ENCODE measurements at regions not wholly inside any gene's neighbourhood (a gene's known extent, or its start where the extent isn't known, plus 50 kb on each side); places are given as distances from the start of the nearest gene placed in this dataset.

GRCh38 chr22:48490500-48491411, 1336.9 kb downstream of the BRD1 start:
- TF ChIP-seq, protein P1, sequence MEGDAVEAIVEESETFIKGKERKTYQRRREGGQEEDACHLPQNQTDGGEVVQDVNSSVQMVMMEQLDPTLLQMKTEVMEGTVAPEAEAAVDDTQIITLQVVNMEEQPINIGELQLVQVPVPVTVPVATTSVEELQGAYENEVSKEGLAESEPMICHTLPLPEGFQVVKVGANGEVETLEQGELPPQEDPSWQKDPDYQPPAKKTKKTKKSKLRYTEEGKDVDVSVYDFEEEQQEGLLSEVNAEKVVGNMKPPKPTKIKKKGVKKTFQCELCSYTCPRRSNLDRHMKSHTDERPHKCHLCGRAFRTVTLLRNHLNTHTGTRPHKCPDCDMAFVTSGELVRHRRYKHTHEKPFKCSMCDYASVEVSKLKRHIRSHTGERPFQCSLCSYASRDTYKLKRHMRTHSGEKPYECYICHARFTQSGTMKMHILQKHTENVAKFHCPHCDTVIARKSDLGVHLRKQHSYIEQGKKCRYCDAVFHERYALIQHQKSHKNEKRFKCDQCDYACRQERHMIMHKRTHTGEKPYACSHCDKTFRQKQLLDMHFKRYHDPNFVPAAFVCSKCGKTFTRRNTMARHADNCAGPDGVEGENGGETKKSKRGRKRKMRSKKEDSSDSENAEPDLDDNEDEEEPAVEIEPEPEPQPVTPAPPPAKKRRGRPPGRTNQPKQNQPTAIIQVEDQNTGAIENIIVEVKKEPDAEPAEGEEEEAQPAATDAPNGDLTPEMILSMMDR (IDR thresholded peaks at IDR 0.05), result no peak
- no peak for TF ChIP-seq POLR2A (IDR thresholded peaks at IDR 0.05)
- TF ChIP-seq EP300 (IDR thresholded peaks at IDR 0.05), result no peak

All from tibial nerve (tissue), 4 donors.